Activated naive CD8-positive, alpha-beta T cell treated with anti-CD3 and anti-CD28 coated beads, Interleukin-2, amount 50 U/mL, for 24 hours (primary cell): ENCODE measurements at regions not wholly inside any gene's neighbourhood (a gene's known extent, or its start where the extent isn't known, plus 50 kb on each side); places are given as distances from the start of the nearest gene placed in this dataset.

Experiments used
- ATAC-seq: fragments of 150-1000 bp; cut with Tn5 transposase; one replicate; pipeline ENCODE4 v1.10.0; 2021
- DNase-seq: peaks from one replicate; pipeline ENCODE4 v3.0.0; 2021
- H3K27ac Mint-ChIP-seq: one replicate; pipeline ENCODE4 v1.8.0; 2021; ENCODE audit warnings: mild to moderate bottlenecking, mixed read lengths
- H3K27me3 Mint-ChIP-seq: one replicate; pipeline ENCODE4 v1.8.0; 2021; ENCODE audit warnings: mixed read lengths
- H3K36me3 Mint-ChIP-seq: one replicate; pipeline ENCODE4 v1.8.0; 2021; ENCODE audit warnings: low read depth, mixed read lengths
- H3K4me1 Mint-ChIP-seq: one replicate; pipeline ENCODE4 v1.8.0; 2021; ENCODE audit warnings: mixed read lengths
- H3K4me3 Mint-ChIP-seq: one replicate; pipeline ENCODE4 v1.8.0; 2021; ENCODE audit warnings: mild to moderate bottlenecking, moderate library complexity, mixed read lengths
- H3K9me3 Mint-ChIP-seq: one replicate; pipeline ENCODE4 v1.8.0; 2021; ENCODE audit warnings: mixed read lengths

- Mint-ChIP-seq H3K4me3 (no peak overlapping the region), H3K27me3 (peaks cover 39% of the 10 kb centered on the region), H3K36me3 (no peaks in the 10 kb centered on the region), H3K4me1 (peaks cover 2% of the 10 kb centered on the region), H3K9me3 (no peaks in the 10 kb centered on the region), H3K27ac (no peak overlapping the region)
- ATAC-seq, result no peak
- no peak for DNase-seq
These were observed 125.3 kb upstream of the RUNX3 start for GRCh38 chr1:25055324-25055780.

GRCh38 chr1:25054526-25055323, 124.6 kb upstream of the RUNX3 start:
- DNase-seq, result no peak
- Mint-ChIP-seq H3K4me1 (peaks cover 2% of the 10 kb centered on the region), H3K27me3 (peaks cover 37% of the 10 kb centered on the region), H3K36me3 (no peaks in the 10 kb centered on the region), H3K4me3 (no peak overlapping the region), H3K27ac (no peak overlapping the region), H3K9me3 (no peaks in the 10 kb centered on the region)
- ATAC-seq, result no peak

- Mint-ChIP-seq H3K27ac (no peak overlapping the region), H3K36me3 (no peaks in the 10 kb centered on the region), H3K27me3 (peaks cover 36% of the 10 kb centered on the region), H3K9me3 (no peaks in the 10 kb centered on the region), H3K4me3 (no peak overlapping the region), H3K4me1 (peaks cover 2% of the 10 kb centered on the region)
- no peak for DNase-seq
- ATAC-seq, result no peak
These were observed 123.6 kb upstream of the RUNX3 start for GRCh38 chr1:25053576-25054250.

GRCh38 chr1:25051906-25052305, 121.8 kb upstream of the RUNX3 start:
- Mint-ChIP-seq H3K36me3 (no peaks in the 10 kb centered on the region), H3K27ac (no peak overlapping the region), H3K9me3 (no peaks in the 10 kb centered on the region), H3K27me3 (peaks cover 29% of the 10 kb centered on the region), H3K4me1 (peaks cover 2% of the 10 kb centered on the region), H3K4me3 (no peak overlapping the region)
- ATAC-seq, result no peak
- no peak for DNase-seq

- no peak overlapping the region for H3K4me3 Mint-ChIP-seq
- no peaks in the 10 kb centered on the region for H3K9me3 Mint-ChIP-seq
- DNase-seq (no peak), ATAC-seq (no peak)
- peaks cover 2% of the 10 kb centered on the region for H3K4me1 Mint-ChIP-seq
- no peaks in the 10 kb centered on the region for H3K36me3 Mint-ChIP-seq
- H3K27me3 Mint-ChIP-seq, result peaks cover 29% of the 10 kb centered on the region
- H3K27ac Mint-ChIP-seq, result no peak overlapping the region
These were observed 121.4 kb upstream of the RUNX3 start for GRCh38 chr1:25051504-25051903.

- ATAC-seq, result no peak
These were observed 120.1 kb upstream of the RUNX3 start for GRCh38 chr1:25050165-25050564.

GRCh38 chr1:25049190-25049589, 119.1 kb upstream of the RUNX3 start:
- no peak overlapping the region for H3K27ac Mint-ChIP-seq
- no peaks in the 10 kb centered on the region for H3K9me3 Mint-ChIP-seq
- H3K4me3 Mint-ChIP-seq, result no peak overlapping the region
- H3K27me3 Mint-ChIP-seq, result peaks cover 15% of the 10 kb centered on the region
- no peak for ATAC-seq
- H3K4me1 Mint-ChIP-seq, result peaks cover 2% of the 10 kb centered on the region
- H3K36me3 Mint-ChIP-seq, result peaks cover 3% of the 10 kb centered on the region
- DNase-seq, result no peak

More at GRCh38 chr1:25050165-25050564, 120.1 kb upstream of the RUNX3 start:
- Mint-ChIP-seq H3K27me3 (peaks cover 20% of the 10 kb centered on the region), H3K27ac (no peak overlapping the region), H3K36me3 (no peaks in the 10 kb centered on the region), H3K4me1 (peaks cover 2% of the 10 kb centered on the region), H3K4me3 (no peak overlapping the region), H3K9me3 (no peaks in the 10 kb centered on the region)
- no peak for DNase-seq

GRCh38 chr1:25048728-25049127, 118.7 kb upstream of the RUNX3 start:
- Mint-ChIP-seq H3K4me1 (peaks cover 3% of the 10 kb centered on the region), H3K9me3 (no peaks in the 10 kb centered on the region), H3K27ac (peak overlapping the region; percentile 23), H3K27me3 (peaks cover 12% of the 10 kb centered on the region), H3K4me3 (no peak overlapping the region), H3K36me3 (peaks cover 7% of the 10 kb centered on the region)
- no peak for DNase-seq
- ATAC-seq, result no peak

GRCh38 chr1:25047506-25048240, 117.6 kb upstream of the RUNX3 start:
- Mint-ChIP-seq H3K9me3 (no peaks in the 10 kb centered on the region), H3K36me3 (peaks cover 9% of the 10 kb centered on the region), H3K4me3 (no peak overlapping the region), H3K27me3 (peaks cover 5% of the 10 kb centered on the region), H3K27ac (no peak overlapping the region), H3K4me1 (peaks cover 5% of the 10 kb centered on the region)
- peak; percentile 14 for ATAC-seq
- no peak for DNase-seq

GRCh38 chr1:25046194-25046532, 116.1 kb upstream of the RUNX3 start:
- peaks cover 8% of the 10 kb centered on the region for H3K4me1 Mint-ChIP-seq
- peaks cover 10% of the 10 kb centered on the region for H3K36me3 Mint-ChIP-seq
- H3K27me3 Mint-ChIP-seq, result peaks cover 2% of the 10 kb centered on the region
- DNase-seq (no peak), ATAC-seq (no peak)
- no peak overlapping the region for H3K27ac Mint-ChIP-seq
- no peak overlapping the region for H3K4me3 Mint-ChIP-seq
- H3K9me3 Mint-ChIP-seq, result no peaks in the 10 kb centered on the region

GRCh38 chr1:25045480-25046193, 115.6 kb upstream of the RUNX3 start:
- peaks cover 15% of the 10 kb centered on the region for H3K36me3 Mint-ChIP-seq
- H3K4me3 Mint-ChIP-seq, result no peak overlapping the region
- H3K4me1 Mint-ChIP-seq, result peaks cover 6% of the 10 kb centered on the region

GRCh38 chr1:25043228-25043580, 113.1 kb upstream of the RUNX3 start:
- H3K27ac Mint-ChIP-seq, result no peak overlapping the region
- peaks cover 16% of the 10 kb centered on the region for H3K36me3 Mint-ChIP-seq
- H3K9me3 Mint-ChIP-seq, result no peaks in the 10 kb centered on the region
- no peak overlapping the region for H3K4me3 Mint-ChIP-seq
- no peak for DNase-seq
- H3K27me3 Mint-ChIP-seq, result no peaks in the 10 kb centered on the region
- peaks cover 20% of the 10 kb centered on the region for H3K4me1 Mint-ChIP-seq
- no peak for ATAC-seq

More at GRCh38 chr1:25045480-25046193, 115.6 kb upstream of the RUNX3 start:
- Mint-ChIP-seq H3K9me3 (no peaks in the 10 kb centered on the region), H3K27ac (no peak overlapping the region), H3K27me3 (peaks cover 2% of the 10 kb centered on the region)
- ATAC-seq (no peak), DNase-seq (no peak)

GRCh38 chr1:25042331-25043227, 112.5 kb upstream of the RUNX3 start:
- H3K36me3 Mint-ChIP-seq, result peaks cover 16% of the 10 kb centered on the region
- no peaks in the 10 kb centered on the region for H3K27me3 Mint-ChIP-seq
- DNase-seq, result no peak
- ATAC-seq, result no peak
- no peak overlapping the region for H3K27ac Mint-ChIP-seq
- no peak overlapping the region for H3K4me3 Mint-ChIP-seq
- peaks cover 24% of the 10 kb centered on the region for H3K4me1 Mint-ChIP-seq
- H3K9me3 Mint-ChIP-seq, result no peaks in the 10 kb centered on the region
